DOHH2 (cell line): ENCODE measurements at regions not wholly inside any gene's neighbourhood (a gene's known extent, or its start where the extent isn't known, plus 50 kb on each side); places are given as distances from the start of the nearest gene placed in this dataset.

Source experiments
- CTCF ChIP-seq: fragments of 200-600 bp; sonication (generic); IDR thresholded peaks from one replicate; pipeline ENCODE4 v1.5.1; 2014; ENCODE audit warnings: antibody characterized with exemption, mild to moderate bottlenecking, low read depth, low read length; ENCODE audit not compliant: poor library complexity, severe bottlenecking
- EZH2phosphoT487 ChIP-seq: fragments of 200-600 bp; sonication (generic); IDR thresholded peaks from 2 replicates; pipeline ENCODE4 v1.6.1; 2017; ENCODE audit warnings: borderline replicate concordance, mild to moderate bottlenecking, antibody characterized with exemption, low read length, moderate library complexity, mixed read lengths

- TF ChIP-seq CTCF (no peak), EZH2phosphoT487 (no peak)
Measured at GRCh38 chr4:159483110-159483781, 380.4 kb downstream of the RAPGEF2 start.
